IMR-90 (cell line): ENCODE measurements at regions not wholly inside any gene's neighbourhood (a gene's known extent, or its start where the extent isn't known, plus 50 kb on each side); places are given as distances from the start of the nearest gene placed in this dataset.

Source experiments
- ATAC-seq: fragments of 200-7000 bp; cut with Tn5 transposase; 2 replicates; pipeline ENCODE4 v1.9.1; 2020; ENCODE audit warnings: low read depth, mild to moderate bottlenecking, moderate library complexity
- BruUV-seq: library from RNA; stranded (reverse); fragments of 400-500 nt; replicated peaks from 2 replicates; lab custom pipeline; 2021; lab: Mats Ljungman, UMichigan
- CTCF ChIA-PET: fragments of 300-600 bp; formaldehyde crosslinking; extraction: SDS; loops from one replicate; lab custom pipeline; 2021; ENCODE audit warnings: antibody characterized with exemption; lab: Yijun Ruan, JAX
- POLR2A ChIA-PET: fragments of 300-600 bp; sonication (Branson Sonifier 250); formaldehyde crosslinking; loops from one replicate; lab custom pipeline; 2022; ENCODE audit warnings: antibody characterized with exemption; ENCODE audit not compliant: unreplicated experiment; lab: Charles Lee
- DNase-seq: peaks from one replicate; pipeline ENCODE4 v3.0.0; 2013
- H2AFZ ChIP-seq: replicated peaks from 2 replicates; pipeline ENCODE3; 2013; ENCODE audit warnings: low read length, mild to moderate bottlenecking; ENCODE audit not compliant: poor library complexity
- H2AK5ac ChIP-seq: 2 replicates; pipeline ENCODE4 v1.6.1; 2013; ENCODE audit warnings: low read depth, low read length, inconsistent platforms
- H2AK9ac ChIP-seq: replicated peaks from 2 replicates; pipeline ENCODE3; 2013; ENCODE audit warnings: mild to moderate bottlenecking, low read depth, low read length, moderate library complexity; ENCODE audit not compliant: poor library complexity
- H2BK120ac ChIP-seq: 2 replicates; pipeline ENCODE4 v1.6.1; 2013; ENCODE audit warnings: low read depth, low read length, inconsistent platforms
- H2BK15ac ChIP-seq: 3 replicates; pipeline ENCODE4 v1.6.1; 2013; ENCODE audit warnings: low read depth, low read length, inconsistent platforms
- H2BK20ac ChIP-seq: 2 replicates; pipeline ENCODE4 v1.6.1; 2013; ENCODE audit warnings: low read depth, mild to moderate bottlenecking, inconsistent platforms, low read length, moderate library complexity
- H2BK5ac ChIP-seq: 2 replicates; pipeline ENCODE4 v1.6.1; 2013; ENCODE audit warnings: mild to moderate bottlenecking, low read depth, low read length, inconsistent platforms; ENCODE audit not compliant: poor library complexity, severe bottlenecking
- H3K14ac ChIP-seq: replicated peaks from 2 replicates; pipeline ENCODE4 v1.6.1; 2013; ENCODE audit warnings: low read depth, low read length, inconsistent platforms
- H3K18ac ChIP-seq: 2 replicates; pipeline ENCODE4 v1.6.1; 2013; ENCODE audit warnings: low read depth, low read length, control low read depth
- H3K23ac ChIP-seq: 2 replicates; pipeline ENCODE4 v1.6.1; 2013; ENCODE audit warnings: low read depth, low read length, inconsistent platforms
- H3K27ac ChIP-seq: 2 replicates; pipeline ENCODE4 v1.5.1; 2013; ENCODE audit warnings: mild to moderate bottlenecking, control low read depth, low read length; ENCODE audit not compliant: insufficient read depth
- H3K27me3 ChIP-seq: 2 replicates; pipeline ENCODE4 v1.6.1; 2013; ENCODE audit warnings: low read length; ENCODE audit not compliant: control insufficient read depth, insufficient read depth
- H3K36me3 ChIP-seq: 2 replicates; pipeline ENCODE4 v1.6.1; 2013; ENCODE audit warnings: low read length, mixed read lengths; ENCODE audit not compliant: control insufficient read depth, insufficient read depth
- H3K4ac ChIP-seq: 2 replicates; pipeline ENCODE4 v1.6.1; 2013; ENCODE audit warnings: low read depth, low read length, inconsistent platforms
- H3K4me1 ChIP-seq: 2 replicates; pipeline ENCODE4 v1.6.1; 2013; ENCODE audit warnings: low read length, mixed read lengths; ENCODE audit not compliant: control insufficient read depth, insufficient read depth
- H3K4me2 ChIP-seq: 2 replicates; pipeline ENCODE4 v1.6.1; 2013; ENCODE audit warnings: low read depth, mild to moderate bottlenecking, control low read depth, low read length, moderate library complexity
- H3K4me3 ChIP-seq: 2 replicates; pipeline ENCODE4 v1.5.1; 2013; ENCODE audit warnings: low read depth, mild to moderate bottlenecking, control low read depth, low read length, moderate library complexity; ENCODE audit not compliant: insufficient read depth
- H3K56ac ChIP-seq: 2 replicates; pipeline ENCODE4 v1.6.1; 2013; ENCODE audit warnings: low read length, inconsistent platforms; ENCODE audit not compliant: insufficient read depth; ENCODE audit errors: extremely low read depth
- H3K79me1 ChIP-seq, 2 experiments: 2 replicates each; pipeline ENCODE4 v1.6.1; 2013; ENCODE audit warnings: low read length in 2 of 2, inconsistent platforms in 1 of 2, low read depth in 1 of 2
- H3K9ac ChIP-seq: 2 replicates; pipeline ENCODE4 v1.6.1; 2013; ENCODE audit warnings: low read depth, low read length, control low read depth
- H3K9me1 ChIP-seq: 2 replicates; pipeline ENCODE4 v1.6.1; 2013; ENCODE audit warnings: low read length, inconsistent platforms; ENCODE audit not compliant: insufficient read depth
- H3K9me3 ChIP-seq: 2 replicates; pipeline ENCODE4 v1.6.1; 2013; ENCODE audit warnings: low read length; ENCODE audit not compliant: control insufficient read depth, insufficient read depth
- H4K20me1 ChIP-seq: 2 replicates; pipeline ENCODE4 v1.6.1; 2013; ENCODE audit warnings: low read length, inconsistent platforms; ENCODE audit not compliant: insufficient read depth
- H4K5ac ChIP-seq: 2 replicates; pipeline ENCODE4 v1.6.1; 2013; ENCODE audit warnings: mild to moderate bottlenecking, low read depth, low read length, control low read depth
- H4K8ac ChIP-seq, 2 experiments: 2 replicates each; pipeline ENCODE4 v1.6.1; 2013; ENCODE audit warnings: low read depth in 2 of 2, low read length in 2 of 2, control low read depth in 1 of 2, inconsistent platforms in 1 of 2
- H4K91ac ChIP-seq: 2 replicates; pipeline ENCODE4 v1.6.1; 2013; ENCODE audit warnings: low read depth, low read length, inconsistent platforms; ENCODE audit not compliant: insufficient read depth
- BHLHE40 ChIP-seq: fragments of 150-350 bp; IDR thresholded peaks from 2 replicates; pipeline ENCODE4 v1.6.1; 2016; ENCODE audit warnings: mild to moderate bottlenecking, low read depth, low read length
- CHD1 ChIP-seq: IDR thresholded peaks from 2 replicates; pipeline ENCODE4 v1.6.1; 2012; ENCODE audit warnings: low read depth, low read length, improper control_type of control experiment
- CTCF ChIP-seq: conservative IDR thresholded peaks from 2 replicates; pipeline ENCODE4 v1.5.1; 2012; ENCODE audit warnings: mild to moderate bottlenecking, low read depth, low read length, improper control_type of control experiment
- FOS ChIP-seq: fragments of 150-350 bp; IDR thresholded peaks from 2 replicates; pipeline ENCODE4 v1.6.1; 2016; ENCODE audit warnings: low read depth, low read length
- MAZ ChIP-seq: IDR thresholded peaks from 2 replicates; pipeline ENCODE4 v1.6.1; 2012; ENCODE audit warnings: low read depth, mild to moderate bottlenecking, low read length, improper control_type of control experiment, moderate library complexity, borderline replicate concordance
- MXI1 ChIP-seq: IDR thresholded peaks from 2 replicates; pipeline ENCODE4 v1.6.1; 2012; ENCODE audit warnings: low read depth, mild to moderate bottlenecking, low read length, moderate library complexity, borderline replicate concordance
- NFE2L2 ChIP-seq: fragments of 150-350 bp; IDR thresholded peaks from 2 replicates; pipeline ENCODE4 v1.6.1; 2016; ENCODE audit warnings: low read depth, mild to moderate bottlenecking, low read length
- RCOR1 ChIP-seq: IDR thresholded peaks from 2 replicates; pipeline ENCODE4 v1.6.1; 2012; ENCODE audit warnings: mild to moderate bottlenecking, low read length, improper control_type of control experiment; ENCODE audit not compliant: insufficient replicate concordance
- SMC3 ChIP-seq: fragments of 150-350 bp; IDR thresholded peaks from 2 replicates; pipeline ENCODE4 v1.6.1; 2016; ENCODE audit warnings: low read depth, mild to moderate bottlenecking, antibody characterized with exemption, low read length, moderate library complexity
- whole genome bisulfite sequencing, 2 experiments: methylation state at CpG; one replicate each; pipeline versions ENCODE4 v1.1.5 to v1.1.7; 2013; ENCODE audit warnings: missing lambda C conversion rate in 2 of 2; ENCODE audit not compliant: insufficient read length in 1 of 2; ENCODE audit errors: extremely low coverage in 2 of 2; 5-methylcytosine and 5-hydroxymethylcytosine counted together
- dilution Hi-C: fragments of 300-500 bp; cut with HindIII; formaldehyde crosslinking; loops from one replicate; pipeline ENCODE4 v1.14.3; 2018; ENCODE audit warnings: low sequenced_read_pairs; ENCODE audit not compliant: unreplicated experiment
- in situ Hi-C: fragments of 300-500 bp; cut with MboI; formaldehyde crosslinking; loops from 3 replicates; pipeline ENCODE4 v1.14.3; 2019; ENCODE audit warnings: low sequenced_read_pairs, inconsistent platforms, mixed read lengths
- intact Hi-C: fragments of 100-400 bp; cut with micrococcal nuclease; formaldehyde crosslinking; loops from 2 replicates; pipeline ENCODE4 v1.10.0; 2022

- BruUV-seq: no TSS peak
- dilution Hi-C loops: no loop called here
- H3K27me3 ChIP-seq: no peaks in the 10 kb centered on the region
- no peak overlapping the region for H2BK15ac ChIP-seq
- no peaks in the 10 kb centered on the region for H3K36me3 ChIP-seq
- H2BK120ac ChIP-seq: no peak overlapping the region
- no peak overlapping the region for H2AK9ac ChIP-seq
- H3K23ac ChIP-seq: no peak overlapping the region
- H3K79me1 ChIP-seq: no peaks in the 10 kb centered on the region
- no peak overlapping the region for H4K5ac ChIP-seq
- ChIA-PET CTCF (no interaction called here), POLR2A (no interaction called here)
- H4K20me1 ChIP-seq: no peaks in the 10 kb centered on the region
- no peak overlapping the region for H4K8ac ChIP-seq
- no peak overlapping the region for H3K4ac ChIP-seq
- no peak overlapping the region for H3K14ac ChIP-seq
- no peaks in the 10 kb centered on the region for H3K9me3 ChIP-seq
- no peak overlapping the region for H3K9ac ChIP-seq
- H2BK5ac ChIP-seq: no peak overlapping the region
- peak; percentile 35 for DNase-seq
- H2AK5ac ChIP-seq: no peak overlapping the region
- intact Hi-C loops: loop anchor here (5.0 to 10.0 kb wide), 2 partner anchors 167 to 409 kb away; no protein-coding TSS in a partner anchor
- H3K9me1 ChIP-seq: peaks cover 7% of the 10 kb centered on the region
- 0 out of 2 replicates have a peak overlapping the region, but pooled peaks have one; percentile 68 for H2BK20ac ChIP-seq
- no peak overlapping the region for H4K91ac ChIP-seq
- H3K4me3 ChIP-seq: no peak overlapping the region
- no peak for TF ChIP-seq NFE2L2
- no peak for TF ChIP-seq CHD1
- no peak for TF ChIP-seq CTCF
- TF ChIP-seq FOS: no peak
- TF ChIP-seq MXI1: no peak
- no peak for TF ChIP-seq RCOR1
- no peak for TF ChIP-seq MAZ
- no peak for TF ChIP-seq BHLHE40
- no peak for TF ChIP-seq SMC3
- H2AFZ ChIP-seq: no peak overlapping the region
- no peak overlapping the region for H3K18ac ChIP-seq
- ATAC-seq: peak; percentile 30
- H3K4me2 ChIP-seq: no peak overlapping the region
- in situ Hi-C loops: no loop called here
- H3K27ac ChIP-seq: no peak overlapping the region
- H3K56ac ChIP-seq: no peak overlapping the region
- H3K4me1 ChIP-seq: peaks cover 10% of the 10 kb centered on the region
- WGBS, 2 experiments: 75% methylated on average over 2 of the region's 7 CpGs; no CpG with 5 or more reads in 1 of the 2 experiments
Observed at GRCh38 chr17:13888056-13888609, 181.2 kb upstream of the COX10 start.
